GM19467 (cell line): ENCODE measurements at regions not wholly inside any gene's neighbourhood (a gene's known extent, or its start where the extent isn't known, plus 50 kb on each side); places are given as distances from the start of the nearest gene placed in this dataset.
"Not testable (repeated sequence)": the region's sequence is repeated elsewhere in the genome, so short reads cannot be mapped to it uniquely, and the experiment has no call there.

Source experiments
- ATAC-seq: cut with Tn5 transposase; IDR thresholded peaks from one replicate; pipeline ENCODE4 v1.9.1; 2021; ENCODE audit warnings: mild to moderate bottlenecking, moderate library complexity; ENCODE audit not compliant: unreplicated experiment

DNA sequence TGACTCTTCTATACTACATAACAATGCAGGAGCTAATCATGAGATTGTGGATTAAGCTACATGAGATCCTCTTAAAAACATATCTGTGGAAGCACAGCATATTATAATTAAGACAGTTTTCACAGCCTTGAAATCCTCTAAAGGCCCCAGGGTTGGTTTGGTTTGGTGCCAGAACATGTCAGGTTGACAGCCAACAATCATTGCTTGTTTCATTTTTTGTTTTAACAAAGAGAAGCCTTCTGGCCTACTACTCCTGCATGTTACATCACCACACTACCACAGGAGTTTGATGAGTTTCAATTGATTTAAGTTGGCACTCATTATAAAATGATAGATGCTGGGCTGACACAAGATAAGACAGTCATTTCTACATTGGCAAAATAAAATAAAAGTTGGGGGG, 255.9 kb upstream of the ERBB4 start:
- ATAC-seq = no peak

DNA sequence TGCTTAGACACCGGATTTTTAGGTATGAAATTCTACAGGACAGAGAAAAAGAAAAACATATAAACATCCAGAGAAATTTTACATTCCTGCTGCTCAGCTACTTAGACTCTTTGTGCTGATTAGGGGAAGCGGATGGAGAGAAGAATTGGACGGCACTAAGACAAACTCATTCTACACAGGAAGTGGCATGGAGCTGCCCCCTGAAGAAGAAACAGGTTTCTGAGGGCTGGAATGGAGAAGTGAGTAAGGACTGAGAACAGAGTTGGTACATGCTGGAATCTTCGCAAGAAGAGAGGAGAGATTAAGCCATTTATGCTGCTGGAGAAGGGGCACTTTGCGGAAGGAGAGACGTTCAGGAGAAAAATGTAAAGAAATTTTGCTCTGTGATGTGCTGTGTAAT, 253.0 kb upstream of the ERBB4 start:
- ATAC-seq = no peak

DNA sequence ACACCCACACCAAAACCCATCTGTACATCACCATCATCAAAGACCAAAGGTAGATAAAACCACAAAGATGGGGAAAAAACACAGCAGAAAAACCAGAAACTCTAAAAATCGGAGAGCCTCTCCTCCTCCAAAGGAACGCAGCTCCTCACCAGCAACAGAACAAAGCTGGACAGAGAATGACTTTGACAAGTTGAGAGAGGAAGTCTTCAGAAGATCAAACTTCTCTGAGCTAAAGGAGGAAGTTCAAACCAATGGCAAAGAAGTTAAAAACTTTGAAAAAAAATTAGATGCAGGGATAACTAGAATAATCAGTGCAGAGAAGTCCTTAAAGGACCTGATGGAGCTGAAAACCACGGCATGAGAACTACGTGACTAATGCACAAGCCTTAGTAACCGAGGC, 247.5 kb upstream of the ERBB4 start:
- ATAC-seq = not testable (repeated sequence)

DNA sequence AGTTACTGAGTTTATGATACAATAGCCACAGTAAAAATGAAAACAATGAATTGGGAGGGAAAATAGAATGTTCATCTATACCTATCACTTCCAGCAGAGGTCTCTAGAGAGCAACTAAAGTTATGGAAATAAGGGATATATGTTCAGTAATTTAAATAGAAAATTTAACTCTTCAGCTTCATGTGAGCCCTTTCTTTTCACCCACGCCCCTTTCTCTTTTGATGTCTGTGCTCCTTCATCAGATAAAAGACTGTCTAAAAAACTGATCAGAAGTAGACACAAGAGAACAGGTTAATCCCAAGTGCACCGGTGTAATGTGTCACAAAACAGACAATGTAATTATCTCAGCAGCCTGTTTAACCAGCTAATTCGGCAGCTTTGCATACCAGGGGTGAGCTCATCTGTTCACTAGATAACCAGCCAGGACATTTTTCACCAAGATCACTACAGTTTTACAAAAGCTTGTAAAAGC, 238.5 kb upstream of the ERBB4 start:
- ATAC-seq = peak; percentile 61

DNA sequence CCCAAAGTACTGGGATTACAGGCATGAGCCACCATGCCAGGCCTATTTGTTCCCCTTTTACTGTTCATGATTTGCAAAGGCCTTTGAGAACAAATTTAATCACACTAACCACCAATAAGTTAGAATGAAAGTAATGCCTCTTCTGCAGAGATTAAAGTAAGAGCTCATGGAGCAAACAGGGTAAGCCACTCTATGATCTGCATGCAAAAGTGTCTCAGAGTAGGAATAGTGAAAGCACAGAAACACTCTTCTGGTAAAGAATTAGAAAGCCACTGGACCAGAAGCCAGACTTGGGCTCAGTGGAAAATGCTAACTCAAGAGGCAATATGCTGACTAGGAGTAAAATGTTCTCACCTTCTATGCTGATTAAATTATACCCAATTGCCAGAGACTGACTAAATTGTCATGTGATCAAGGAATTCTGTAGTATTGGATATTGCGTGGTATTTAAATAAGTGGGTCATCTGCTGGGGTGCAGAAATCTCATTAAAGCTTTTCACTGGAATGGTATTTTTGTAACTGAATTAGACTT, 235.3 kb upstream of the ERBB4 start:
- no peak for ATAC-seq

DNA sequence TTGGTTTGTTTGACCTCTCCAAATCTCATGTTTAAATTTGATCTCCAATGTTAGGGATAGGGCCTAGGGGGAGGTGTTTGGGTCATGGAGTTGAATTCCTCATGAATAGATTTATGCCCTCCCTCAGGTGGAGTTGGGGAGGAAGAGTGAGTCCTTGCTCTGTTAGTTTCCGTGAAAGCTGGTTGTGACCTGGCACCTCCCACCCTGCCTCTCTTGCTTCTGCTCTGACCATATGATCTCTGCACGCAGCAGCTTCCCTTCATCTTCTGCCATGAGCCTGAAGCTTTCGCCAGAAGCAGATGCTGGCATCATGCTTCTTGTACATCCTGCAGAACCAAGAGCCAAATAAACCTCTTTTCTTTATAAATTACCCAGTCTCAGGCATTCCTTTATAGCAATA, 231.6 kb upstream of the ERBB4 start:
- ATAC-seq = no peak

DNA sequence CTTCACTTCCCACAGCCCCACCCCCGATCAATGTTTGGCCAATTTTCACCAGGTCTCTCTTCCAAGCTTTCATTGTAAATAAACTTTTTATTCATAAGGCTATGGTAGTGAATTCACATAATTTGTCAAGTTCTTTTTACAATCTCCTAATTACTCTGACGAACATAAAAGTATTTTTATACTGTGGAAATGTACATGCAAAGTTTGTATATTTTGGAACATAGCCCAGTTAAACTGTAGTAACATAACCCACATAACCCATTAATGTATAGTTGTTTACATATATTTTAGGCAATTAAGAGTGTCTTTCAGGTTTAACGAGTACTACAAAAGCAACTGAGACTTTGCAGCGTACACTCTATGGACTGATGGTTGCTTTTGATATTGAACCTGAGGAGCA, 228.3 kb upstream of the ERBB4 start:
- ATAC-seq = no peak

DNA sequence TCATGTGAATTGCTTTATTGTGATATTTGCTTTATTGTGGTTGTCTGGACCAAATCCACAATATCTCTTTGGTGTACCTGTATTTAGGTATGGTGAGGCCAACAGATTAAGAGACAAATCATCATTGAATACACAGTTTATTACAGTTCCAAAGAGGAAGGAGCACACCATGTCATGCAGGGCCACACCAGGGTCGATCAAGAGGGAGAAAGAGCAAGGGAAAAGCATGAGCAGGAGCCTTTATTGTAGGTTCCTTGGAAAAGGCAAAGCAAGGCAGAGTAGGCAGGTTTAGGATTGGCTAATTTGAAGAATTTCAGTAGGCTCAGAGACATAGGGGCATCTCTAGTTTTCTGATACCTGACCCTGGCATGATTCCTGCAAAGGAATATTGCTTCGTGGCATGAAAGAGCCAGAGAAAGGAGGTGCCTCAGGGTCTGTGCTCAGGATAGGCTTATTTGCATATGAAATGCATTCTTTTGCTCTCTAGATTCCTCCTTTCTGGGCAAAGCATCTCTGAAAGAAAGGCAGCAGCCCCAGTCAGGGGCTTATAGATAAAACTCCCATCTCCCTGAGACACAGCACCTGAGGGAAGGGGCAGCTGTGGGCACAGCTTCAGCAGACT, 214.2 kb upstream of the ERBB4 start:
- no peak for ATAC-seq

DNA sequence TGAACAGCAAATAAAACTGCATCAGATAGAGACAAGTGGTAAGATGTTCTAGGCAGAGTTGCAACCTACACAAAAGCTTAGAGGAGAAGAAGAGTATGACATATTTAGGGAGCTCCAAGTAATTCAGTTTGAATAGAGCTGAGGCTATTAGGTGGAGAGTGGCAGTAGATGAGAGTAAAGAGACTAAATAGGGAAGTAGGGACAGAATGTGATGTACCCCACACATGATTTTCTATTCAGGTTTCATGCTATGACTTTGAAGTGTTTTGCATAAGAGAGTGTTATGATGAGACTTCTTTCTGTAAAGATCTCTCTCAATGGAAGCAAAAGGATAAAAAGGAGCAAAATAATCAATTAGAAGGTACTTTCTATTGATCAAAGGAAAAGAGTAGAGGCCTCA, 206.8 kb upstream of the ERBB4 start:
- ATAC-seq = no peak

DNA sequence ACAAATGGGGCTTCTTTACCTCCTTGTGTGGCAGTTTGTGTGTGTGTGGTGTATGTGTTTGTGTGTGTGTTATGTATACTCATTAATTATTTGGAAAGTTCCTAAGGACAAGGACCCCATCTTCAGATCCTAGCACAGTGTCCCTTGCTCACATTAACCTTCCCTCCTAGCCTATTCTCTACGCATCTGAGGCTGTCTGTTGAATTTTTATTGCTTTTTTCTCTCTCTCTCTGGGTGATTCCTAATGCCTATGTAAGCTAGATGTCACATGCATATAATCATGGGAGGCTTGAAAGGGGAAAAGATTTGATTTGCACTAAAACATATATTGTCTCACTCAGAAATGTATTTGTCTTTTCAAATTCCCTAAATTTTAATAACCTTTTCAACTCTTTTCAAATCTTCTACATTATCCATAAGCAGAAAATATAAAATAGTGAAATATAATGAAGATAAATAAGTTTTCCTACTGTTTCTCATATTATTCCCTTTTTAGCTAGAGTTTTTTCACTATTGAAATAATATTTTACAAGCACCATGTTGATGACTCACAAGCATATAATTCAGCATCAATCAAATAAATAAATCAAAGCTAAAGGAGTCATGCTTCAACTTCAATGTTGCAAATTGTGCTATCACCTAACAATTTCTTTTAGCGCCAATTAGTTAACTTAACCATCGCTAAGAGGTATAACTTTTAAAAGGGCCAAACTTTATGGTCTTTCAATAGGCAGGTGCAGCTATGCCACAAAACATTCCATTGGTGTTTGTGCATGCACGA, 199.0 kb upstream of the ERBB4 start:
- ATAC-seq = no peak

DNA sequence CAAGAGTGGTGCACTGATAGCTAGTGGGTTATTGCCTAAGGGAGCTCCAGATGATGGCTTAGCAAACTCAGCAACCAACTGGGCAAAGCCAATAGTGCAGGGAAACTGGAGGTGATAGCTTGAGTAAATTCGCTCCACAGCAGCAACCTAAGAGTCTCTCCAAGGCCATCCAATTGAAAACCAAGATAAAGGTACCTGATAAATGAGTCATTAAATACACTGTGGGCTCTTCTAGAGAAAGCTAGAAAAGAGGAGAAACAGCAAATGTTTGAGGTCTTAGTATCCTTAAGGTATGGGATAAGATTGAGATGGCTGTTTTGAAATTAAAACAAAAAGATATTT, 197.8 kb upstream of the ERBB4 start:
- no peak for ATAC-seq

DNA sequence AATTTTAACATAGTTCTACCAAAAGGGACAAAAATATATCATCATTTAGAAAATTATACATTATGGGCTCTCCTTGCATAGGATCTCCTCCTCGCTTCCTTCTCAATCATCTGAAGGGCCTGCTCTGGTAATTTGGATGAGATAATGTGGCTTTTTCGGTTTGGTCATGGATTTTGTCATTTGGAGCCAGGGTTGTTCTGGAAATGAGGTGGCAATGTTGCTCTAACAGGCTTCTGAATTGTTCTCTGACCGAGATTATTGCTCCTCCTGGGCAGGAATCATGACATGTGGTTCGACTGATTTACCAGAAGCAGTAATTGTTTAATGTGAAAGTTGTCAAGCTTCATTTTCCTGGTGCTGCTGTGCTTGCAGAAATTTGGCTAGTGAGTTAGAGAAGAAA, 194.7 kb upstream of the ERBB4 start:
- peak; percentile 37 for ATAC-seq

DNA sequence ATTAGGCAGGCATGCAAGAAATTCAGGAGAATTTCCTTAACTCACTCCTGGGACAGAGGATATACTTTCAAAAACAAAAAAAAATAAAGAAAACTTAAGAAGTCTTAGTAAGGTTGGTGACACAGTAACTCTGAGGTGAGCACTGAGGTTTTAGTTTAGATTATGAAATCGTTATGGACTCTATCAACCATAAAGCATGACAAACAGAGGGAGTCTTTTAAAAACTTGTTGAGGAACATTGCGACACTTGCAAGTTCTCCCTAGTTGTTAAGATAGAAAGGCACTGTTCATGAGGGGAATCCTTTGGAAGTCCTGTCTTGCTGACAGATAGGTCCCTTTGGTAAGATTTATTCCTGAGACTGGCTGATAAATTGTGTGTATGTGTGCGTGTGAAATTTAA, 194.3 kb upstream of the ERBB4 start:
- ATAC-seq = no peak

DNA sequence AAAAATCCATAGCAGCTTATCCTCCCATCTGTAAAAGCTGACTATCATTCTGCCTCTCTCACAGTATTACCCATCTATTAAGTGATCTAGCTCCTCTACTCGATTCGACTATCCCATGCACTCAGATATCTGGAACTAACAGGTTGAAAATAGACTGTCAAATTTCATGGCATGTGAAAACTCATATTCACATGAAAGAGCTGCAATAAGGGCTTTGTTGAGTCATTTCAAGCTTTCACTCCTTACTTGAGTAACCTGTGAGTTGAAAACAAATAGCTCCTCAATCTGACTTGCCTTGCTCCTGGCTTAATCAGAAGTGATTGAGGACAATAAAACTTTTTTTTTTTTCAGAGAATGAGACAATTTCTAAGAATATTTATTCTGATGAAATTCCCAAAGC, 192.4 kb upstream of the ERBB4 start:
- ATAC-seq = peak; percentile 65

DNA sequence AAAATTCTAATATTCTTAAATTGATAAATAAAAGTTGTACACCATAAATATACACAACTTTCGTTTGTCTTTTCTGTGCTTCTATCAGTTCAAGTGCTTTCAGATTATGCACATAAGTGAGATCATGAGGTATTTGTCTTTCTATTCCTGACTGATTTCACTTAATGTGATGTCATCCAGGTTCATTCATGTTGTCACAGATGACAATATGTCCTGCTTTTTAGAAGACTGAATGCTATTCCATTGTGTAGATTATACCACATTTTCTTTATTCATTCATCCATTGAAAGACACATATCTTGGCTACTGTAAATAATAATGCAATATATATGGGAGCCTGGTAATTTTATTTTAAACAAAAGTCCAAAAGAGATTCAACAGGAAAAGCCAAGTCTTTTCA, 190.1 kb upstream of the ERBB4 start:
- ATAC-seq = no peak

DNA sequence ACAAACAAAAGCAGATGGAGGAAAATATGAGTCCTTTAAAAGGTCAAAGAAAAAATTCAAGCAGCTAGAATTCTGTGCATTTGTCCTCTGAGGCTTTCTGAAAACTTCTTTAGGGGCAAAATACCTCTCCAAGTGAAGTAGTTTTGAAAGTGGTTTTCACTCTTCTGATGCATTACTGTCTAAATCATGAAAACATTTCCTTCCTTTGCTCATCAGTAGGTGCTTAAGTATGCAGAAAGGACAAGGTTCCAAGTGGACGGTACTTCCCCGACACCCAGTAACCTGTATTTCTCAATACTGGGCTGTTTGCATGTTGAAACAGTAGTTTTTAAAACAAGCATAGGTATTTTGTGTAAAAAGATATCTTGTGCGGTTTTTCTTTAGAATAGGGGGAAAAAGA, 189.1 kb upstream of the ERBB4 start:
- peak; percentile 59 for ATAC-seq

DNA sequence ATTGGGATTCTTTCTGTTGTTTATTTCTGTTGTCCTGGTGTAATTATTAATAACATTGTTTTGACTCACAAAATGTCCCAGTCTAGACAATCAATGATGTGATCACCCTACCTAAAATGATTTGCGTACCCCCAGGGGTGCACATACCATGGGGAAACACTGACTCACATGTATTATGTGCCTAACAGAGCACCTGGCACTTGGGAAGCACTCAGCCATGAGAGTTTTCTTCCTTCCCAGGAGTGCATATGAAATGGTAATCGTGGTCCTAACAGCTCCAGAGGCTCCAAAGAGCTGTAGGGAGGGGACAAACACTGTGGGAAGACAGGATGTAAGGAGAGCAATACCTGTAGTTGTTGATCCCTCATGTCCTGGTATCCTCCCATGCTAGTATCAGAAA, 187.8 kb upstream of the ERBB4 start:
- no peak for ATAC-seq

DNA sequence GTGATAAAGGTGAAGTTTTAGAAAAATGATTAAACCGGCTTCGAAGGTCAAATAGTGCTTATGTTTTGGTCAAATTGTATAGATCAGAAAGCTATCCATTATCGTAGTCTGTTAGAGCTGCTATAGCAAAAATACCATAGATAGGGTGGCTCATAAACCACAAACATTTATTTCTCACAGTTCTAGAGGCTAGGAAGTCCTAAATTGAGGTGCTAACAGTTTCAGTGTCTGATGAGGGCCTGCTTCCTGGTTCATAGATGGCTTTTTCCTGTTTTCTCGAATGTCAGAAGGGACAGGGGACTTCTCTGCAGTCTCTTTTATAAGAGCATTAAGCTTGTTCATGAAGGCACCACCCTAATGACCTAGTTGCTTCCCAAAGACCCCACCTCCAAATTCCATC, 186.6 kb upstream of the ERBB4 start:
- no peak for ATAC-seq

DNA sequence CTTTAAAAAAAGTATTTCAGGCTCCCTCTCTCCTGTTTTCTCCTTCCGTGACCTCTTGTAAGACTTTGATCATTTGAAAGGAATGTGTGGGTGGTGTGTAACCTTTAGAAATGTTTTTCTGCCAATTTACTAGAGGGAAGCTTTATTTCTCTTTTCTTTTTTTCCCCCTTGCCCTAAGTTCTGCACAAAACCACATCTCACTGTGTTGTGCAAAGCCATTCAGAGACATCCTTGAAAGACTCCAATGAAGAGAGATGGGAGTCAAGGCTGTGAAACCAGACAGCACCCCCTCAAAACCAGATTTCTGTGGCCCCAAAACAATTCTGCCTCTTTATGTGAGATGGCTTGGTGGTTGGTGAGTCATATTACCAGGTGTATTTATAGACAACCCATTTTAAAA, 184.6 kb upstream of the ERBB4 start:
- no peak for ATAC-seq

DNA sequence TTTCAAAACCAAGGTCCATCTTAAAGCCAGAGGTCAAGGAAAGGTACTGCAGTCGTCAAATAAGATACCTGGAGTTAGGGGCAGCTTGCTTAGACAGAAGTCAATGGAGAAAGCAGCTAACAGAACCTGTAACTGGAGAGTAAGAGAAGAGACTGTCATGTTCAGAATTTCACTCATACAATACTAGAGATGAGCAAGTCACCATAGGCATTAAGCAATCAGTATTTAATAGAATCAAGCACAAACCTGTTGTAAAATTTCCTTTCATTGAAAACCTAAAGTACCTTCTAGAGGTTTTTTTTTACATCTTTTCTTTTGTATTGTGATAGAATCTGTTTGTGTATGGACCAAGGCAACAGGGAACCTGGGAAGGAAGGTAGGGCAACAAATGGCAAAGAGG, 183.4 kb upstream of the ERBB4 start:
- no peak for ATAC-seq

DNA sequence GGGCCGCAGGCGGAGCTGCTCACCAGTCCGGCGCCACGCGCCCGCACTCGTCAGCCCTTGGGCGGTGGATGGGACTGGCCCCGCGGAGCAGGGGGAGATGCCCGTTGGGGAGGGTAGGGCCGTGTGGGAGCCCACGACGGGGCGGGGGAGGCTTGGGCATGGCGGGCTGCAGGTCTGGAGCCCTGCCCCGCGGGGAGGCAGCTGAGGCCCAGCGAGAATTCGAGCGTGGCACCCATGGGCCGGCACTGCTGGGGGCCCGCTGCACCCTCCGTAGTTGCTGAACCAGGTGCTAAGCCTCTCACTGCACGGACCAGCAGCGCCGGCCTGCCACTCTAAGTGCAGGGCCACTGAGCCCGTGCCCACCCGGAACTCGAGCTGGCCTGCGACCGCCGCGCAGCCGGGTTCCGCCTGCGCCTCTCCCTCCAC, 182.4 kb upstream of the ERBB4 start:
- ATAC-seq = no peak

DNA sequence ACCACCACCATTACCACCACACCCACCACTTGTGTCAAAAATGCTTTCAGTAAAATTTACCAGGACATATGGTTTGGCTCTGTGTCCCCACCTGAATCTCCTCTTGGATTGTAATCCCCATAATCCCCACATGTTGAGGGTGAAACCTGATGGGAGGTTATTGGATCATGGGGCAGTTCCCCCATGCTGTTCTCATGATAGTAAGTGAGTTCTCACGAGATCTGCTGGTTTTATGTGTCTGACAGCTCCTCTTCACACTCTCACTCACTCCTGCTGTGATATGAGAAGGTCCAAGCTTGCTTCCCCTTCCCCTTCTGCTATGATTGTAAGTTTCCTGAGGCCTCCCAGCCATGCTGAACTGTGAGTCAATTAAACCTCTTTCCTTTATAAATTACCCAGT, 176.8 kb upstream of the ERBB4 start:
- ATAC-seq = not testable (repeated sequence)

DNA sequence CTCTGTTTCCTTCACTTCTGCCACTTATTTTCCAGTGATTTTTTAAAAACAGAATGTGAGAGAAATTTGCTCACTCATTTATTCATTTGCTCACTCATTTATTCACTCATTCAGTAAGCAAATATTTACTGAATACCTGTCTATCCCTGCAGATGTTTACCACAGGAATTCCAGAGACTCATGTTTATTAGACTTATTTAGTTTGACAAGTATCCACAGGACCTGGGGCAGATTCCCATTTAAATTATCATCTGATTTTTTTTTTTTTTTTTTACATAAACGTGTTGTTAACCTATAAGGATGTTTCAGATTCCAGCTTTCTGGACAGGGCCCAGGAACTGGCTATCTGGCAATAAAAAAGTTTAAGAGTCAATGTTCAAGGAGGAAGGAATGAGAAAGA, 175.1 kb upstream of the ERBB4 start:
- ATAC-seq = no peak
